ENCODE measurements at regions not wholly inside any gene's neighbourhood (a gene's known extent, or its start where the extent isn't known, plus 50 kb on each side); places are given as distances from the start of the nearest gene placed in this dataset.

- no peak for DNase-seq
Measured at GRCh38 chr3:87175732-87176131, 51.4 kb upstream of the CHMP2B start.

DNA sequence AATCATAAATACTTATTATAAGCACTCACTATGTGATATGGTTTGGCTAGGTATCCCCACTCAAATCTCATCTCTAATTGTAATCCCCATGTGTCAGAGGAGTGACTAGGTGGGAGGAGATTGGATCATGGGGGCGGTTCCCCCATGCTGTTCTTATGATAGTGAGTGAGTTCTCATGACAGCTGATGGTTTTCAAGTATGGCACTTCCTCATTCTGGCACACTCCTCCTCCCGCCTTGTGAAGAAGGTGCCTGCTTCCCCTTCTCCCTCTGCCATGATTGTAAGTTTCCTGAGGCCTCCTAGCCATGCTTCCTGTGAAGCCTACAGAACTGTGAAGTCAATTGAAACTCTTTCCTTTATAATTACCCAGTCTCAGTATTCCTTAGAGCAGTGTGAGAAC, 53.3 kb upstream of the CHMP2B start:
- DNase-seq: no peak

- DNase-seq: no peak
Measured at GRCh38 chr3:87173071-87173470, 54.0 kb upstream of the CHMP2B start.

GRCh38 chr3:87167628-87168456, 59.3 kb upstream of the CHMP2B start:
- no peak for DNase-seq

DNA sequence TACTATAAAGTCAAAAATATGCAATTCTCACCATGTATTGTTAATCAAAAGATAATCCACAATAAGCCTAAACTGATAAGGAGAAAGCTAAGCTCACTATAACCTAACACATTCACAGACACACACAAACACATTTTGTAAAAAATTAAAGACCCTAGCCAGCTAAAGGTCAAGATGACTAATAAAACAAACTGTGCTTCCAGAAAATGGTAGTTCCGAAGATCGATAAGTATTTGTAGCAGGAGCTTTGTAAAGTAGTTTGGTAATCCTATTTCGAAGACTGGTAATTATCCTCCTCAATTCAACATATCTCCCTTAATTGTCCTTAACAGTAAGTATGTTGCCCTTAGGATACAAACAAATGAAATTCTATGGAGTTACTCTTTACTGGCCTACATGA, 62.9 kb upstream of the CHMP2B start:
- DNase-seq: no peak

DNA sequence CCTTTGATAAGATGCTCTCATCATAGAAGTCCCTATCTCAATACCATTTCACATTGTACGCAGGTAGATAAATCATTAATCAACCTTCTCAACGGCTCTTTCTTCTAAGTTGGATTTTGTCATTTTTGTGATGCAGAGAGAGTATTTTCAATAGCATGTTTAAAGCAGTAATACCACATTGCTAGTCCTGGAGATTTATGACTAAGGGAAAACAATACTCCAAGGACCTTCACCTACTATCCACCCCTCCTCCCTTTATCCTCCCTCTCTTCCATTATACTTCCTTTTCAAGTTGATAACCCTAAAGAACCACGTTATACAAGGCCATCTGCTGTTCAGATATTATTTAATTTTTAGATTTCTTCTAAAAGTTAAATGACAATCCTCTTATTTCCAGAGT, 65.3 kb upstream of the CHMP2B start:
- no peak for DNase-seq

GRCh38 chr3:87161417-87161816, 65.7 kb upstream of the CHMP2B start:
- DNase-seq: no peak

- no peak for DNase-seq
Measured at GRCh38 chr3:87161013-87161412, 66.1 kb upstream of the CHMP2B start.

- DNase-seq: no peak
Measured at GRCh38 chr3:87158823-87159222, 68.3 kb upstream of the CHMP2B start.

DNA sequence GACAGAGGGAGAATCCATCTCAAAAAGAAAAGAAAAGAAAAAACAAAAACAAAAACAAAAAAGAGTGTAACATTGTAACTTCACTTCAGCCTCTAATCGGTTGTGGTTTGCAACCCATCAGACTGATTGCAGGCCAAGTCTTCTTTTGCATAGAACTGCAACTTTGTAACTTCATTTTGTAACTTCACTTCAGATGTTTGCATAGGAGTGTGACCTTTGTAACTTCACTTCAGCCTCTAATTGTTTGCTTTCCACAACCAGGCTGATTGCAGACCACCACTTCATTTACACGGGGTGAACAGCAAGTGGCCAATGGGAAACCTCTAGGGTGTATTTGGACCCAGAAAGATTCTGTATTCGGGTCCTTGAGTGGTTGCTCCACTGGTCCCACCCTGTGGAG, 79.1 kb upstream of the CHMP2B start:
- no peak for DNase-seq

GRCh38 chr3:87147562-87147961, 79.5 kb upstream of the CHMP2B start:
- DNase-seq: no peak

DNA sequence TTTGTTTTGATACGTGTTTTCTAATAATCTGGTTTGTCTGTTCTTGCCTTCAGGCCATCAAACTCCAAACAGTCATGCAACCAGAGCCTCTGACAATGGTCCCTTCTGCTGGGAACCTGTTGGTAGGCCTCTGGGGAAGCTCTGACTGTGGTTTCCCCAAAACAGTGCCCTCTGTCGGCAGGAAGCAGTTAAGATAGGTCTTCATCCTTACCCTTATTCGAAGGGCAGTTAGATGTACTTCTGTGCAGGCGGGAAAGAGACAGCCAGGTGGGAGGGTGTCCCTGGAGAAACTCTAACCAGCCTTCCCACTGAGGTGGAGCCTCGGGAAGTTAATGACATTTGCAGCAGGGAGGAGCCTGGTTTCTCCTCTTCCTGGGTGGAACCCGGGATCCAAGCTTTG, 81.6 kb upstream of the CHMP2B start:
- DNase-seq: no peak

DNA sequence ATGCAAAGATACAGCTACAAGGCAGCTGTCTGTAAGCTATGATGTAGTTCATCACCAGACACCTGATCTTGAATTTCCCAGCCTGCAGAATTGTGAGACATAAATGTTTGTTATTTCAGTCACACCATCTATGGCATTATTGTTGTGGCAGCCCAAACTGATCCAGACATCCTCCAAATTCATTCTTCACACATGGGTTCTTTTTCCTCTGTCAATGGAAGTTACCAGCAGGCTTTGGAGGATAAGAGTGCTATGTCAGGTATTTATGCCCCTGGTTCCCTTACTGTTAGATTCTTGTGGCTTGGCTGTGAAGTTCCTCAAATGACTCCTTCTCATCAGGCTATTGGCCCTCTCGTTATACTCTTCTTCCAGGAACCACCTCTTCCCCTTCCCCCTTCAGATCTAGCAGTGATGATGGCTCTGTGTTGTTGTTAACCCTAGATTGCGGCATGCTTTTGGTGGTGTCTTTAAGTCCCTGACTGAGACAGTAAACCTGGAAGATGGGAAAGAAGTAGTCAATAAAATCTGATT, 91.0 kb upstream of the CHMP2B start:
- no peak for DNase-seq

DNA sequence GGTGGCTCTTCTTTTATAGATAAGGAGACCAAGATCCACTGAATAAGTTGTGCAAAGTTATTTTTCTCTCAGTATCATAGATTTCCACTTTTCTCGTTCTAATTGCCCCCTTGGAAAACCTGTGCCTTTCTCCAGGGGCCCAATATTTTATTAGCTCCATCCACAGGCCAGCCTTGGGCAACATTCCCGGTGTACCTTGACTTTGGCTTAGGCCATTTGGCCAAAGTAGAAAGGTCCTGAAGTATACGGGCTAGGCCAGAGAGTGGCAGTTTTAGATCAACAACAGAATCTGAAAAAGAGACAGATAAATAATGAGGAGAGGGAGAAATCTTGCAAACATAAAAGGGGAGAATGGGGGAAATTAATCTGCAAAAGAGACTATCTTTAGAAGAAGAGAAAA, 91.7 kb upstream of the CHMP2B start:
- no peak for DNase-seq

DNA sequence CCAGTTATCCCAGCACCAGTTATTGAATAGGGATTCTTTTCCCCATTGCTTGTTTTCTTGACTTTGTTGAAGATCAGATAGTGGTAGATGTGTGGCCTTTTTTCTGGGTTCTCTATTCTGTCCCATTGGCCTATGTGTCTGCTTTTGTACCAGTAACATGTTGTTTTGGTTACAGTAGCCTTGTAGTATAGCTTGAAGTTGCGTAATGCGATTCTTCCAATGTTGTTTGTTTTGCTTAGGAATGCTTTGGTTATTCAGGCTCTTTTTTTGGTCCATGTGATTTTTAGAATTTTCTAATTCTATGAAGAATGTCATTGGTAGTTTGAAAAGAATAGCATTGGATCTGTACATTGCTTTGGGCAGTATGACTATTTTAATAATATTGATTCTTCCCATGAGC, 94.3 kb upstream of the CHMP2B start:
- no peak for DNase-seq

- DNase-seq: no peak
Measured at GRCh38 chr3:87128006-87128405, 99.1 kb upstream of the CHMP2B start.

GRCh38 chr3:87127281-87127680, 99.8 kb upstream of the CHMP2B start:
- no peak for DNase-seq

DNA sequence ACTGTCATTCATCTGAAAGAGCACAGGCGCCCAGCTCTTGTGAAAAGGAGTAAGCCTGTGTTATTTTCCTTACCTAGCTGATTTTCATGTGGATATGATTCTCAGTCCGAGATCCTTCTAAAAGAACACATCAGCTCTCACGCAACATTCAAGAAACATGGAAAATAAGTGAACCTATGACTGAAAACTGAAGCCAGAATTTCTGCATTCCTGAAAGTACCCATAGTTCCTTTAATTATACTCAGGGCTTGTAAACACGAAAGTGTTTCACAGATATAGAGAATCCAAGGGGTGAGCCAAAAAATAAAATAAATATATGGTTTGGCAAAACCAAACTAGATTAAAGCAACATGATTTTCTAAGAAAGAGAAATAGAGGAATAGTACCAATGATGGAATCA, 100.8 kb upstream of the CHMP2B start:
- DNase-seq: no peak

GRCh38 chr3:87125116-87125515, 102.0 kb upstream of the CHMP2B start:
- DNase-seq: no peak

GRCh38 chr3:87122766-87123165, 104.3 kb upstream of the CHMP2B start:
- DNase-seq: no peak

- no peak for DNase-seq
Measured at GRCh38 chr3:87121856-87122255, 105.3 kb upstream of the CHMP2B start.

DNA sequence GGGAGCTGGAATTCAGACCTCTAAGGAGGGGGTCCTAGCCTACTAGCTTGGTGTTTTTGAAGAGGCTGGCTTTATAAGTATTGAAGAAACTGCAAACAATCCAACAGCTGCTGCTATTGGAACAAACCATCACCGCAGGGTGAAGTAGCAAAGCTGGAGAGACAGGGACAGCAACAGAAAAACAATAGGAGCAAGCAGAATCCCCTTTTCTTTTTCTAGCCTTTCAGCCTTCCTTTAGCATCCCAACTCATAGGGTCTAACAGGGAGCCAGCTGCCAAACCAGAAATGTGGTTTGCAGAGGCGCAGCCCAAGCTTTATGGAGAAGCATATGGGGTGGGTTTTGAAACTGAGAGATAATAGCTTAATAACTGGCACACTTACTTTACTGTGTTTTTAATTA, 106.2 kb upstream of the CHMP2B start:
- DNase-seq: no peak

DNA sequence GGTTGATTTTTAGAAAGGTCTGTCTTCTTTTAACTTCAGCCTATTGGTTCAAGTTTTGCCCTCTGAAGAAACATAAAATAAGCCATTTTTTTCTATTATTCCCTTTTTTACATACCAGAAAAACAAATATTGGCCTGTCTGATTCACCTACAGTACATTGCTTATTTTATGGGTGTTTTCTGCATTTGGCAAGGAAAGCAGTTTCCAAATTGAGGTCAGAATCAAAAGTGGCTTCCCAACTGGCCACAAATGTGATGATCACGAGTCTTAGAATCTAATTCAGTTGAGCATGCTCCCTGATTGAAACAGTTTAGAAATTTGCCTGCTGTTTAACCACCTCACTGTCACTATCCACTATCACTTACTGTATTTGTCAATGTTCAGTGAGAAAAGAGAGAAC, 106.9 kb upstream of the CHMP2B start:
- DNase-seq: no peak

GRCh38 chr3:87109465-87109864, 117.6 kb upstream of the CHMP2B start:
- no peak for DNase-seq

Data from COR-L47 (cell line).